Calu3 (cell line): ENCODE measurements at regions not wholly inside any gene's neighbourhood (a gene's known extent, or its start where the extent isn't known, plus 50 kb on each side); places are given as distances from the start of the nearest gene placed in this dataset.

Experiments used
- BruUV-seq: library from RNA; stranded (reverse); fragments of 400-500 nt; replicated peaks from 2 replicates; lab custom pipeline; 2021; lab: Mats Ljungman, UMichigan
- CTCF ChIA-PET: fragments of 300-600 bp; sonication (Branson Sonifier 250); formaldehyde crosslinking; loops from one replicate; lab custom pipeline; 2022; ENCODE audit warnings: antibody characterized with exemption; lab: Charles Lee
- DNase-seq: peaks from one replicate; pipeline ENCODE4 v3.0.0; 2022
- H3K27ac Mint-ChIP-seq: one replicate; pipeline ENCODE4 v1.8.0; 2022; ENCODE audit warnings: mixed read lengths; ENCODE audit not compliant: unreplicated experiment
- H3K27me3 Mint-ChIP-seq: one replicate; pipeline ENCODE4 v1.8.0; 2022; ENCODE audit warnings: mixed read lengths; ENCODE audit not compliant: unreplicated experiment
- H3K36me3 Mint-ChIP-seq: one replicate; pipeline ENCODE4 v1.8.0; 2022; ENCODE audit warnings: mild to moderate bottlenecking, moderate library complexity, mixed read lengths; ENCODE audit not compliant: insufficient read depth, unreplicated experiment
- H3K4me1 Mint-ChIP-seq: one replicate; pipeline ENCODE4 v1.8.0; 2022; ENCODE audit warnings: mild to moderate bottlenecking, low read depth, mixed read lengths; ENCODE audit not compliant: unreplicated experiment
- H3K4me3 Mint-ChIP-seq: one replicate; pipeline ENCODE4 v1.8.0; 2022; ENCODE audit warnings: mild to moderate bottlenecking, low read depth, moderate library complexity, mixed read lengths; ENCODE audit not compliant: unreplicated experiment
- H3K9me3 Mint-ChIP-seq: one replicate; pipeline ENCODE4 v1.8.0; 2022; ENCODE audit warnings: low read depth, mixed read lengths; ENCODE audit not compliant: unreplicated experiment
- intact Hi-C: fragments of 100-400 bp; cut with micrococcal nuclease; formaldehyde crosslinking; loops from one replicate; pipeline ENCODE4 v1.10.0; 2022; ENCODE audit not compliant: unreplicated experiment
- TF ChIP-seq, protein P1 (sequence below): fragments of 200-600 bp; IDR thresholded peaks from one replicate; pipeline ENCODE4 v1.8.0; 2022; ENCODE audit warnings: antibody characterized with exemption; ENCODE audit not compliant: unreplicated experiment

DNA sequence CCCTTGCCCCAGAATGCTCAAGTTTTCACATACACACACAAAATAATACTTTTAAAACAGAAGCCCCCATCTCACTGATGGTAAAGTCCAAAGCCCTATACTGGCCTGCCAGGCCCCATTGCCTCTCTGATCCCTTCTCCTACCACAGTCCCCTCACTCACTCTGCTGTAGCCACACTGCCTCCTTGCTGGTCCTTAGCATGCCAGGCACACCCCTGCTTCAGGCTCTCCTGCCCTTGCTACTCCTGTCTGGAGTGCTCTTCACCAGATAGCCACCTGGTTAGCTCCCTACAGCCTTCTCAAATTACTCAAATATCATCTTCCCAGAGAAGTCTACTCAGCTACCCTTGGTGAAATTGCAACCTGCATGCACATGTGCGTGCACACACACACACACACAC is 177.5 kb downstream of the C5orf15 start:
- no peaks in the 10 kb centered on the region for H3K9me3 Mint-ChIP-seq
- CTCF ChIA-PET, result no interaction called here
- TF ChIP-seq, protein P1, sequence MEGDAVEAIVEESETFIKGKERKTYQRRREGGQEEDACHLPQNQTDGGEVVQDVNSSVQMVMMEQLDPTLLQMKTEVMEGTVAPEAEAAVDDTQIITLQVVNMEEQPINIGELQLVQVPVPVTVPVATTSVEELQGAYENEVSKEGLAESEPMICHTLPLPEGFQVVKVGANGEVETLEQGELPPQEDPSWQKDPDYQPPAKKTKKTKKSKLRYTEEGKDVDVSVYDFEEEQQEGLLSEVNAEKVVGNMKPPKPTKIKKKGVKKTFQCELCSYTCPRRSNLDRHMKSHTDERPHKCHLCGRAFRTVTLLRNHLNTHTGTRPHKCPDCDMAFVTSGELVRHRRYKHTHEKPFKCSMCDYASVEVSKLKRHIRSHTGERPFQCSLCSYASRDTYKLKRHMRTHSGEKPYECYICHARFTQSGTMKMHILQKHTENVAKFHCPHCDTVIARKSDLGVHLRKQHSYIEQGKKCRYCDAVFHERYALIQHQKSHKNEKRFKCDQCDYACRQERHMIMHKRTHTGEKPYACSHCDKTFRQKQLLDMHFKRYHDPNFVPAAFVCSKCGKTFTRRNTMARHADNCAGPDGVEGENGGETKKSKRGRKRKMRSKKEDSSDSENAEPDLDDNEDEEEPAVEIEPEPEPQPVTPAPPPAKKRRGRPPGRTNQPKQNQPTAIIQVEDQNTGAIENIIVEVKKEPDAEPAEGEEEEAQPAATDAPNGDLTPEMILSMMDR, result no peak
- H3K4me3 Mint-ChIP-seq, result no peak overlapping the region
- intact Hi-C loops, result no loop called here
- BruUV-seq, result no TSS peak
- DNase-seq, result no peak
- H3K27ac Mint-ChIP-seq, result no peak overlapping the region
- peaks cover 100% of the 10 kb centered on the region for H3K27me3 Mint-ChIP-seq
- no peaks in the 10 kb centered on the region for H3K4me1 Mint-ChIP-seq
- no peaks in the 10 kb centered on the region for H3K36me3 Mint-ChIP-seq

DNA sequence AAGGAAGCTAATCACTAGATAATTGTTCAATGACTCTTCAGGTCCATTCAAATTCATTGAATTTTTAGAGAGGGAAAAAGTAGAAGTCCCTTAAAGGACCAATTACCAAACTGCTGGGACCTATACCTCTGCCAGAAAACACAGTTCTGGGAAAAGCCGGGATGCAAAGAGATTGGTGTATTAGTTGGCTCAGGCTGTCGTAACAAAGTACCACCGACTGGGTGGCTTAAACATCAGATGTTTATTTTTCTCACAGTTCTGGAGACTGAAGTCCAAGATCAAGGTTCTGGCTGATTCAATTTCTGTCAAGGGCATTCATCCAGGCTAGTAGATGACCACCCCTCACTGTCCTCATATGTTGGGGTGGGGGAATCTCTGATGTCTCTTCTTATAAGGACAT is 177.1 kb upstream of the FSTL4 start:
- H3K27me3 Mint-ChIP-seq, result peaks cover 100% of the 10 kb centered on the region
- CTCF ChIA-PET, result no interaction called here
- no peaks in the 10 kb centered on the region for H3K4me1 Mint-ChIP-seq
- no peak overlapping the region for H3K4me3 Mint-ChIP-seq
- DNase-seq, result no peak
- BruUV-seq, result no TSS peak
- no peaks in the 10 kb centered on the region for H3K36me3 Mint-ChIP-seq
- H3K27ac Mint-ChIP-seq, result no peak overlapping the region
- TF ChIP-seq, protein P1, result no peak
- H3K9me3 Mint-ChIP-seq, result no peaks in the 10 kb centered on the region
- intact Hi-C loops, result no loop called here

DNA sequence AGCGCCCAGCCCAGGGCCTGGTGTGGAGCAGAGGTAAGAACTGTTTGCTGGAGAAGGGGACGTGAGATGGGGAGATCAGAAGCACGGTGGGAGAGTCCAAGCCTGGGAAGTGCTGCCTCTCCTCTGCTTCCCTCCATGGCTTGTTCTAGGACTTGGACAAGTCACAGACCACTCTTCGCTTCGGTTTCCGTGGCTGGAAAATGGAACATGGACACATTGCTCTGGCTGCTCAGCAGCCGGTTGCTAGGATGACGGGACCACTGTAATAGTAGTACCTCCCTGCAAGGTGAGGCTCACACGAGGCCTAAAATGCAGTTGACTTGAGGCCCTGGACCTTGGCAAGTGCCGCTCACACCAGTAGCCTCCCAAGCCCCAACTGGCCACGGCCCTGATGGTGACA is 175.8 kb upstream of the FSTL4 start:
- no peaks in the 10 kb centered on the region for H3K9me3 Mint-ChIP-seq
- H3K27ac Mint-ChIP-seq, result no peak overlapping the region
- CTCF ChIA-PET, result no interaction called here

DNA sequence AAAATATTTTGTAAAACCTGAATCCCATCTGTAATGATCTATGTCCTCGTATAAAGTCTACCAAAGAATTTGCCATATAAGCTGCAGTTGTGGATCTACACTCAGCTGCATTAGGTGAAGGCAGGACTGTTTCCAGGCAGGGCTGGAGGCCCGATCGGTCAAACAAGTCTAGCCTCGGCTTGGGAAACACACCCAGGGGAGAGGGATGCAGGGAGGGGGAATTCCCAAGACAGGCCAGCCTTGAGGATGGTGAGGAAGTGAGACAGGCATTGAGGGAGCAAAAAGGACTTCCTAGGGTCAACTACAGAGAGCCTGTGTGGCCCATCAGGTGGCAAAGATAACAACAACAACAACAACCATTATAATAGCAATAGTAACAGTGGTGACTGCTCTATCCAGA is 174.1 kb upstream of the FSTL4 start:
- no peak overlapping the region for H3K4me3 Mint-ChIP-seq
- no peaks in the 10 kb centered on the region for H3K4me1 Mint-ChIP-seq
- TF ChIP-seq, protein P1, result no peak
- H3K27ac Mint-ChIP-seq, result no peak overlapping the region
- no peaks in the 10 kb centered on the region for H3K9me3 Mint-ChIP-seq
- CTCF ChIA-PET, result no interaction called here
- no TSS peak for BruUV-seq
- H3K27me3 Mint-ChIP-seq, result peaks cover 100% of the 10 kb centered on the region
- intact Hi-C loops, result no loop called here
- no peaks in the 10 kb centered on the region for H3K36me3 Mint-ChIP-seq
- DNase-seq, result no peak

More for the DNA sequence above, 175.8 kb upstream of the FSTL4 start:
- no TSS peak for BruUV-seq
- TF ChIP-seq, protein P1, result no peak
- H3K4me1 Mint-ChIP-seq, result no peaks in the 10 kb centered on the region
- H3K36me3 Mint-ChIP-seq, result no peaks in the 10 kb centered on the region
- intact Hi-C loops, result no loop called here
- peaks cover 100% of the 10 kb centered on the region for H3K27me3 Mint-ChIP-seq
- no peak overlapping the region for H3K4me3 Mint-ChIP-seq
- no peak for DNase-seq
